ENCODE measurements at regions not wholly inside any gene's neighbourhood (a gene's known extent, or its start where the extent isn't known, plus 50 kb on each side); places are given as distances from the start of the nearest gene placed in this dataset.

DNA sequence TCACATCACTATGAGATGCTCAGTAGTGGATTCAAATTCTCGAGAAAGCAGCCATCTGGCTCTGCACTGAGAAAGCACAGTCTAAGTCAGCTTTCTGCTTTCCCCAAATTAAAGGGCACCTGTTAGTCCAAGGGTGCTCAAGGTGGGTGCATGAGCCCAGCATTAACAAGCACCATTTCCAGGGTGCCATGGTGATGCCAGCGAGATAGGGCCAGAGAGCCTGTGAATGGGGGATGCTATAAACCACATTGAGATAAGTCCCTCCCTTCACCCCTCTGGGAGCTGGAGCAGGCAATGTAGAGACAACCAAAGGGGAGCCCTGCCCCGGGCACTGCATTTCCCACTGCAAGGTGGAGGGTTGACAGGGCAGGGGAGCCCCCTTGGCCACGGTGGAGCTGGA is 568.2 kb downstream of the AJAP1 start (continued):
- TF ChIP-seq, protein P1, sequence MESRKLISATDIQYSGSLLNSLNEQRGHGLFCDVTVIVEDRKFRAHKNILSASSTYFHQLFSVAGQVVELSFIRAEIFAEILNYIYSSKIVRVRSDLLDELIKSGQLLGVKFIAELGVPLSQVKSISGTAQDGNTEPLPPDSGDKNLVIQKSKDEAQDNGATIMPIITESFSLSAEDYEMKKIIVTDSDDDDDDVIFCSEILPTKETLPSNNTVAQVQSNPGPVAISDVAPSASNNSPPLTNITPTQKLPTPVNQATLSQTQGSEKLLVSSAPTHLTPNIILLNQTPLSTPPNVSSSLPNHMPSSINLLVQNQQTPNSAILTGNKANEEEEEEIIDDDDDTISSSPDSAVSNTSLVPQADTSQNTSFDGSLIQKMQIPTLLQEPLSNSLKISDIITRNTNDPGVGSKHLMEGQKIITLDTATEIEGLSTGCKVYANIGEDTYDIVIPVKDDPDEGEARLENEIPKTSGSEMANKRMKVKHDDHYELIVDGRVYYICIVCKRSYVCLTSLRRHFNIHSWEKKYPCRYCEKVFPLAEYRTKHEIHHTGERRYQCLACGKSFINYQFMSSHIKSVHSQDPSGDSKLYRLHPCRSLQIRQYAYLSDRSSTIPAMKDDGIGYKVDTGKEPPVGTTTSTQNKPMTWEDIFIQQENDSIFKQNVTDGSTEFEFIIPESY (IDR thresholded peaks at IDR 0.05; ENCODE audit: extremely low read depth, insufficient replicate concordance, low read length), result no peak
- TF ChIP-seq EZH2 (IDR thresholded peaks at IDR 0.05) (no peak), SIN3A (IDR thresholded peaks at IDR 0.05; ENCODE audit: low read depth) (no peak), EZH2phosphoT487 (IDR thresholded peaks at IDR 0.05; ENCODE audit: borderline replicate concordance) (no peak), CBX3 (IDR thresholded peaks at IDR 0.05; ENCODE audit: low read depth) (no peak), SRF (IDR thresholded peaks at IDR 0.05; ENCODE audit: low read depth) (no peak), RAD21 (IDR thresholded peaks at IDR 0.05; ENCODE audit: low read depth) (no peak)
- TF ChIP-seq, protein P2, sequence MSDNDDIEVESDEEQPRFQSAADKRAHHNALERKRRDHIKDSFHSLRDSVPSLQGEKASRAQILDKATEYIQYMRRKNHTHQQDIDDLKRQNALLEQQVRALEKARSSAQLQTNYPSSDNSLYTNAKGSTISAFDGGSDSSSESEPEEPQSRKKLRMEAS (IDR thresholded peaks at IDR 0.05), result no peak
- TF ChIP-seq, protein P3, sequence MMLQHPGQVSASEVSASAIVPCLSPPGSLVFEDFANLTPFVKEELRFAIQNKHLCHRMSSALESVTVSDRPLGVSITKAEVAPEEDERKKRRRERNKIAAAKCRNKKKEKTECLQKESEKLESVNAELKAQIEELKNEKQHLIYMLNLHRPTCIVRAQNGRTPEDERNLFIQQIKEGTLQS (IDR thresholded peaks at IDR 0.05), result no peak

DNA sequence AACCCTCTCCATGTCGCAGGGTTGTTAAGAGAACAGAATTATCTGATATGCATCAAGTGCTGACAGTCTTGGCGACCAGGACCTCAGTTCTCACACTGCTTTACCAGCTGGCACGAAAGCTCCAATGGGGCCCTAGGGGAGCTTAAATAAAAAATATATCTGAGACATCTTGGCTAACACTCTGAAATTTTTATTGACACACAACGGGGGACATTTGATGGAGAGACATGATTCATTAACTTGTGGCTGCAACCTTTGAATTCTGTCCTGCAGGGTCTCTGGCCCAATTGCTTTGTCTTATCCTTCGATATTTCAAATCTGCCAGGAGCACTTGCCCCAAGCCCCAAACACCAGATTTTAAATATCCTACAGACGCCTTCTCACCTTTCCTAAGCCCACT is 567.0 kb downstream of the AJAP1 start:
- Histone ChIP-seq H2AFZ (ENCODE audit: low read depth, low read length, poor library complexity, severe bottlenecking) (no peak overlapping the region), H3K4me3 (replicated peaks in 1 of 2; ENCODE audit: low read depth in 1 of 2, low read length in 2 of 2) (no peak overlapping the region), H3K27me3 (ENCODE audit: insufficient read depth, low read length) (no peaks in the 10 kb centered on the region), H3K9me3 (ENCODE audit: control insufficient read depth in 1 of 2, insufficient read depth in 1 of 2, low read depth in 1 of 2, low read length in 2 of 2) (no peaks in the 10 kb centered on the region; a peak in 1 of 4 replicates), H3K79me2 (ENCODE audit: insufficient read depth, low read length) (no peaks in the 10 kb centered on the region), H3K27ac (ENCODE audit: low read depth, low read length) (no peak overlapping the region), H3K4me1 (ENCODE audit: control insufficient read depth in 1 of 2, insufficient read depth in 2 of 2, low read length in 2 of 2) (no peaks in the 10 kb centered on the region), H3K9ac (ENCODE audit: low read length) (no peak overlapping the region), H4K20me1 (ENCODE audit: insufficient read depth) (no peaks in the 10 kb centered on the region), H3K36me3 (ENCODE audit: control insufficient read depth in 1 of 2, insufficient read depth in 2 of 2, low read length in 2 of 2) (no peaks in the 10 kb centered on the region), H3K4me2 (ENCODE audit: low read length) (no peak overlapping the region), H3K9me2 (ENCODE audit: insufficient read depth) (no peaks in the 10 kb centered on the region)
- BruUV-seq (replicated peaks), result no TSS peak
- ChIA-PET RAD21 (ENCODE audit: low non-redundant PET in 1 of 2, low total read pairs in 2 of 2, uncharacterized antibody in 2 of 2, unreplicated experiment in 2 of 2) (no interaction called here), POLR2A (no interaction called here), CTCF (no interaction called here)
- no peak for ATAC-seq
- no peak for TF ChIP-seq TCF7L2 (IDR thresholded peaks at IDR 0.05; ENCODE audit: borderline replicate concordance, extremely low read depth, insufficient read depth, insufficient read length)
- TF ChIP-seq SRF (IDR thresholded peaks at IDR 0.05; ENCODE audit: low read depth), result no peak
- no peak for TF ChIP-seq ELF1 (IDR thresholded peaks at IDR 0.05; ENCODE audit: borderline replicate concordance, low read depth)
- TF ChIP-seq EZH2 (IDR thresholded peaks at IDR 0.05), result no peak
- TF ChIP-seq, protein P1 (IDR thresholded peaks at IDR 0.05; ENCODE audit: extremely low read depth, insufficient replicate concordance, low read length), result no peak
- TF ChIP-seq CBX3 (IDR thresholded peaks at IDR 0.05; ENCODE audit: low read depth), result no peak
- no peak for TF ChIP-seq JUND (IDR thresholded peaks at IDR 0.05)
- TF ChIP-seq CEBPB (IDR thresholded peaks at IDR 0.05; ENCODE audit: low read depth), result no peak
- no peak for TF ChIP-seq SIN3A (IDR thresholded peaks at IDR 0.05; ENCODE audit: low read depth)
- intact Hi-C loops (cut with micrococcal nuclease), result no loop called here
- DNase-seq (ENCODE audit: low read depth, low spot score), result no peak

Data from HCT116 (cell line).